ENCODE measurements at regions not wholly inside any gene's neighbourhood (a gene's known extent, or its start where the extent isn't known, plus 50 kb on each side); places are given as distances from the start of the nearest gene placed in this dataset.

- TF ChIP-seq CTCF (IDR thresholded peaks at IDR 0.05), result no peak
- TF ChIP-seq, protein P1, sequence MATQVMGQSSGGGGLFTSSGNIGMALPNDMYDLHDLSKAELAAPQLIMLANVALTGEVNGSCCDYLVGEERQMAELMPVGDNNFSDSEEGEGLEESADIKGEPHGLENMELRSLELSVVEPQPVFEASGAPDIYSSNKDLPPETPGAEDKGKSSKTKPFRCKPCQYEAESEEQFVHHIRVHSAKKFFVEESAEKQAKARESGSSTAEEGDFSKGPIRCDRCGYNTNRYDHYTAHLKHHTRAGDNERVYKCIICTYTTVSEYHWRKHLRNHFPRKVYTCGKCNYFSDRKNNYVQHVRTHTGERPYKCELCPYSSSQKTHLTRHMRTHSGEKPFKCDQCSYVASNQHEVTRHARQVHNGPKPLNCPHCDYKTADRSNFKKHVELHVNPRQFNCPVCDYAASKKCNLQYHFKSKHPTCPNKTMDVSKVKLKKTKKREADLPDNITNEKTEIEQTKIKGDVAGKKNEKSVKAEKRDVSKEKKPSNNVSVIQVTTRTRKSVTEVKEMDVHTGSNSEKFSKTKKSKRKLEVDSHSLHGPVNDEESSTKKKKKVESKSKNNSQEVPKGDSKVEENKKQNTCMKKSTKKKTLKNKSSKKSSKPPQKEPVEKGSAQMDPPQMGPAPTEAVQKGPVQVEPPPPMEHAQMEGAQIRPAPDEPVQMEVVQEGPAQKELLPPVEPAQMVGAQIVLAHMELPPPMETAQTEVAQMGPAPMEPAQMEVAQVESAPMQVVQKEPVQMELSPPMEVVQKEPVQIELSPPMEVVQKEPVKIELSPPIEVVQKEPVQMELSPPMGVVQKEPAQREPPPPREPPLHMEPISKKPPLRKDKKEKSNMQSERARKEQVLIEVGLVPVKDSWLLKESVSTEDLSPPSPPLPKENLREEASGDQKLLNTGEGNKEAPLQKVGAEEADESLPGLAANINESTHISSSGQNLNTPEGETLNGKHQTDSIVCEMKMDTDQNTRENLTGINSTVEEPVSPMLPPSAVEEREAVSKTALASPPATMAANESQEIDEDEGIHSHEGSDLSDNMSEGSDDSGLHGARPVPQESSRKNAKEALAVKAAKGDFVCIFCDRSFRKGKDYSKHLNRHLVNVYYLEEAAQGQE (IDR thresholded peaks at IDR 0.05; ENCODE audit: insufficient read depth in 1 of 2, low read depth in 2 of 2, low read length in 1 of 2), result no peak
- TF ChIP-seq TCF7L2 (IDR thresholded peaks at IDR 0.05; ENCODE audit: low read depth, low read length), result no peak
- no peak for TF ChIP-seq POLR2AphosphoS5 (IDR thresholded peaks at IDR 0.05; ENCODE audit: low read depth, low read length)
- TF ChIP-seq SIN3A (IDR thresholded peaks at IDR 0.05; ENCODE audit: borderline replicate concordance, insufficient read depth, low read depth, low read length), result no peak
These were observed 67.6 kb upstream of the RGMB start for GRCh38 chr5:98705841-98706240.
